ENCODE measurements at regions not wholly inside any gene's neighbourhood (a gene's known extent, or its start where the extent isn't known, plus 50 kb on each side); places are given as distances from the start of the nearest gene placed in this dataset.

GRCh38 chr2:47236503-47237215, 60.3 kb upstream of the CALM2 start:
- no peak for DNase-seq (ENCODE audit: low read depth, low spot score)

- no peak for DNase-seq (ENCODE audit: low read depth, low spot score)
Measured at GRCh38 chr2:47235132-47235531, 58.8 kb upstream of the CALM2 start.

- no peak for DNase-seq (ENCODE audit: low read depth, low spot score)
Measured at GRCh38 chr2:47234456-47234855, 58.1 kb upstream of the CALM2 start.

GRCh38 chr2:47232738-47233415, 56.6 kb upstream of the CALM2 start:
- DNase-seq (ENCODE audit: low read depth, low spot score) = no peak

- no peak for DNase-seq (ENCODE audit: low read depth, low spot score)
Measured at GRCh38 chr2:47230418-47230817, 54.1 kb upstream of the CALM2 start.

GRCh38 chr2:47227532-47228279, 51.4 kb upstream of the CALM2 start:
- DNase-seq (ENCODE audit: low read depth, low spot score) = no peak

- DNase-seq (ENCODE audit: low read depth, low spot score) = no peak
Measured at GRCh38 chr2:47226923-47227220, 50.6 kb upstream of the CALM2 start.

- no peak for DNase-seq (ENCODE audit: low read depth, low spot score)
Measured at GRCh38 chr2:47226132-47226922, 50.0 kb upstream of the CALM2 start.

Measured in activated CD4-positive, CD25-positive, alpha-beta regulatory T cell treated with anti-CD3 and anti-CD28 coated beads, Interleukin-2, amount 50 U/mL, for 16 hours (primary cell).